ENCODE measurements at regions not wholly inside any gene's neighbourhood (a gene's known extent, or its start where the extent isn't known, plus 50 kb on each side); places are given as distances from the start of the nearest gene placed in this dataset.

DNA sequence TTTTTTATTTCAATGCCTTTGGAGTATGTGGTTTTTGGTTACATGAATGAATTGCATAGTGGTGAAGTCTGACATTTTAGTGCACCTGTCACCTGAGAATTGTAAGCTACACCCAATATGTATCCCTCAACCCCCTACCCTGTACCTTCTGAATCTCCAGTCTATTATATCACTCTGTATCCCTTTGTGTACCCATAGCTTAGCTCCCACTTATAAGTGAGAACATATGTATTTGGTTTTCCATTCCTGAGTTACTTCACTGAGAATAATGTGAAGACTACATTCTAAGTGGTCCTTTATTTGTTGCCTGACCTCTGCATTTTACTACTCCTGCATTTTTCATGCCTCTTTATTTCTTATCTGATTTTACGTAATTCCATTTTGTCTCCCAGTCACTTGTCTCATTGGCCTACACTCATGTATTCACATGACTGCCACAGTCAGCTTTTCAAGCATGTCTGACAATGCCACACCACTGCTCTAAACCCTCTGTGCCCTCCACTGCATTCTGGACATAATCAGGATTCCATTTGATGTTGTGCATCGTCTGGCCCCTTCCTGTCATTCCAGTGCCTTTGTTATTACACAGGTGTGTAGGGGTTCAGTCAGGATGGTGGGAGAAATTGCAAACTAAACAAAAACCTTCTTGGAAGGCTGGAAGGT, 1325.5 kb downstream of the XPNPEP1 start:
- Histone ChIP-seq H3K9me3 (ENCODE audit: control insufficient read depth, insufficient read depth, low read depth, low read length) (no peaks in the 10 kb centered on the region), H3K4me1 (ENCODE audit: control insufficient read depth, insufficient read depth, low read length) (no peaks in the 10 kb centered on the region), H3K27ac (ENCODE audit: extremely low read depth, low read depth, low read length) (no peak overlapping the region), H3K4me3 (ENCODE audit: low read depth, low read length) (no peak overlapping the region), H3K36me3 (ENCODE audit: control insufficient read depth in 2 of 2, insufficient read depth in 1 of 2, low read length in 2 of 2) (no peaks in the 10 kb centered on the region)
- no peak for TF ChIP-seq ZNF521 (tag by site-specific recombination; IDR thresholded peaks at IDR 0.05)
- TF ChIP-seq, protein P1, sequence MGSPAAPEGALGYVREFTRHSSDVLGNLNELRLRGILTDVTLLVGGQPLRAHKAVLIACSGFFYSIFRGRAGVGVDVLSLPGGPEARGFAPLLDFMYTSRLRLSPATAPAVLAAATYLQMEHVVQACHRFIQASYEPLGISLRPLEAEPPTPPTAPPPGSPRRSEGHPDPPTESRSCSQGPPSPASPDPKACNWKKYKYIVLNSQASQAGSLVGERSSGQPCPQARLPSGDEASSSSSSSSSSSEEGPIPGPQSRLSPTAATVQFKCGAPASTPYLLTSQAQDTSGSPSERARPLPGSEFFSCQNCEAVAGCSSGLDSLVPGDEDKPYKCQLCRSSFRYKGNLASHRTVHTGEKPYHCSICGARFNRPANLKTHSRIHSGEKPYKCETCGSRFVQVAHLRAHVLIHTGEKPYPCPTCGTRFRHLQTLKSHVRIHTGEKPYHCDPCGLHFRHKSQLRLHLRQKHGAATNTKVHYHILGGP (tag by site-specific recombination; IDR thresholded peaks at IDR 0.05): no peak
- no peak for TF ChIP-seq ZNF529 (tag by site-specific recombination; IDR thresholded peaks at IDR 0.05; ENCODE audit: insufficient replicate concordance)
- TF ChIP-seq, protein P2, sequence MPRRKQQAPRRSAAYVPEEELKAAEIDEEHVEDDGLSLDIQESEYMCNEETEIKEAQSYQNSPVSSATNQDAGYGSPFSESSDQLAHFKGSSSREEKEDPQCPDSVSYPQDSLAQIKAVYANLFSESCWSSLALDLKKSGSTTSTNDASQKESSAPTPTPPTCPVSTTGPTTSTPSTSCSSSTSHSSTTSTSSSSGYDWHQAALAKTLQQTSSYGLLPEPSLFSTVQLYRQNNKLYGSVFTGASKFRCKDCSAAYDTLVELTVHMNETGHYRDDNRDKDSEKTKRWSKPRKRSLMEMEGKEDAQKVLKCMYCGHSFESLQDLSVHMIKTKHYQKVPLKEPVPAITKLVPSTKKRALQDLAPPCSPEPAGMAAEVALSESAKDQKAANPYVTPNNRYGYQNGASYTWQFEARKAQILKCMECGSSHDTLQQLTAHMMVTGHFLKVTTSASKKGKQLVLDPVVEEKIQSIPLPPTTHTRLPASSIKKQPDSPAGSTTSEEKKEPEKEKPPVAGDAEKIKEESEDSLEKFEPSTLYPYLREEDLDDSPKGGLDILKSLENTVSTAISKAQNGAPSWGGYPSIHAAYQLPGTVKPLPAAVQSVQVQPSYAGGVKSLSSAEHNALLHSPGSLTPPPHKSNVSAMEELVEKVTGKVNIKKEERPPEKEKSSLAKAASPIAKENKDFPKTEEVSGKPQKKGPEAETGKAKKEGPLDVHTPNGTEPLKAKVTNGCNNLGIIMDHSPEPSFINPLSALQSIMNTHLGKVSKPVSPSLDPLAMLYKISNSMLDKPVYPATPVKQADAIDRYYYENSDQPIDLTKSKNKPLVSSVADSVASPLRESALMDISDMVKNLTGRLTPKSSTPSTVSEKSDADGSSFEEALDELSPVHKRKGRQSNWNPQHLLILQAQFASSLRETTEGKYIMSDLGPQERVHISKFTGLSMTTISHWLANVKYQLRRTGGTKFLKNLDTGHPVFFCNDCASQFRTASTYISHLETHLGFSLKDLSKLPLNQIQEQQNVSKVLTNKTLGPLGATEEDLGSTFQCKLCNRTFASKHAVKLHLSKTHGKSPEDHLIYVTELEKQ (tag by site-specific recombination; IDR thresholded peaks at IDR 0.05; ENCODE audit: borderline replicate concordance): no peak
- TF ChIP-seq ZNF596 (tag by site-specific recombination; IDR thresholded peaks at IDR 0.05): no peak
- no peak for TF ChIP-seq ZNF610 (tag by site-specific recombination; IDR thresholded peaks at IDR 0.05; ENCODE audit: borderline replicate concordance)
- TF ChIP-seq SP7 (tag by site-specific recombination; IDR thresholded peaks at IDR 0.05): no peak
- TF ChIP-seq ZNF211 (tag by site-specific recombination; IDR thresholded peaks at IDR 0.05; ENCODE audit: low read depth): no peak
- TF ChIP-seq ZBTB48 (tag by site-specific recombination; IDR thresholded peaks at IDR 0.05): no peak
- TF ChIP-seq TCF7L2 (IDR thresholded peaks at IDR 0.05; ENCODE audit: borderline replicate concordance, low read depth, low read length): no peak
- TF ChIP-seq TRIM28 (IDR thresholded peaks at IDR 0.05; ENCODE audit: borderline replicate concordance, low read length): no peak
- POLR2A ChIA-PET: no interaction called here
- CTCF ChIA-PET: interaction anchor here (0.6 kb wide), 2 partner anchors 11 to 102 kb away, joined by 3 read pairs; no protein-coding TSS in a partner anchor

DNA sequence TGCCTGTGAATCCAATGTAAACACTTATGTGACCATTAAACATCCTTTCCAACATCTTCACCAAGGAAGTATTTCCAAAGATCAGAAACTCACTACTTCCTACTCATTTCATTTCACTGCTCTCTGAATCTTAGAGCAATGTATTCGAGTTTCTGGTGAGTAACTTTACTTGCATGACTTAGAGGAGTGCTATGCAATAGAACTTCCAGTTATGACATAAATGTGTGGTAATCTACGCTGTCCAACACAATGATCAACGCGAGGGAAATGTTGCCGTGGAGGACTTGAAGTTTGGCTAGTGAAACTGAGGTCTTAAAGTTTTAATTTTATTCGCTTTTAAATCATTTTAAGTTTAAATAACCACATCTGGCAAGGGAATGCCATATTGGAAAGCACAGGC, 1326.3 kb downstream of the XPNPEP1 start:
- ChIA-PET POLR2A (no interaction called here), CTCF (no interaction called here)
- Histone ChIP-seq H3K36me3 (ENCODE audit: control insufficient read depth in 2 of 2, insufficient read depth in 1 of 2, low read length in 2 of 2) (no peaks in the 10 kb centered on the region), H3K27ac (ENCODE audit: extremely low read depth, low read depth, low read length) (no peak overlapping the region), H3K4me1 (ENCODE audit: control insufficient read depth, insufficient read depth, low read length) (no peaks in the 10 kb centered on the region), H3K9me3 (ENCODE audit: control insufficient read depth, insufficient read depth, low read depth, low read length) (no peaks in the 10 kb centered on the region), H3K4me3 (ENCODE audit: low read depth, low read length) (no peak overlapping the region)
- TF ChIP-seq ZNF626 (tag by site-specific recombination; IDR thresholded peaks at IDR 0.05): no peak
- TF ChIP-seq ZNF350 (tag by site-specific recombination; IDR thresholded peaks at IDR 0.05): no peak
- no peak for TF ChIP-seq ZNF558 (tag by site-specific recombination; IDR thresholded peaks at IDR 0.05)

DNA sequence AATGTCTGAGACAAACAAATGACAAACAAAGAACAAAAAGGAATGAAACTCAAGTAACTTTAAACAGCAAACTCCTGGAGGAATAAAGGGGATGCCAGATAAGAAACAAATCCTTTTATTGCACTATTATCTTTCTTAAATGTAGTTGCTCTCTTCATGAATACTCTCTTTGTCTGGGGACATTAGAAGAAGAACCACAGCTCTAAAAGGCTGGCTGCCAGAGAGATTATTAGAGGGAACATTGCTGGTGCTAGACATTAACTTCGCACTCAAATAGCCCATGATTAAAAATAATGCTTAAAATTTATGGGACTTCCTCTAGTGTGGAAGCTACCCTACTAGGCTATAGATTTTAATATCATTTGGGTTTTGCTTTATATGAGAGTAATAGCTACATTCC, 1330.4 kb downstream of the XPNPEP1 start:
- H3K27ac ChIP-seq (ENCODE audit: extremely low read depth, low read depth, low read length): no peak overlapping the region
- no peaks in the 10 kb centered on the region for H3K4me1 ChIP-seq (ENCODE audit: control insufficient read depth, insufficient read depth, low read length)
- H3K9me3 ChIP-seq (ENCODE audit: control insufficient read depth, insufficient read depth, low read depth, low read length): no peaks in the 10 kb centered on the region
- CTCF ChIA-PET: interaction anchor here (0.6 kb wide), 1 partner anchor 1423 kb away, joined by 4 read pairs; no protein-coding TSS in a partner anchor
- H3K36me3 ChIP-seq (ENCODE audit: control insufficient read depth in 2 of 2, insufficient read depth in 1 of 2, low read length in 2 of 2): no peaks in the 10 kb centered on the region
- no peak overlapping the region for H3K4me3 ChIP-seq (ENCODE audit: low read depth, low read length)
- POLR2A ChIA-PET: no interaction called here
- no peak for TF ChIP-seq ZNF76 (tag by site-specific recombination; IDR thresholded peaks at IDR 0.05; ENCODE audit: borderline replicate concordance, low read depth)
- no peak for TF ChIP-seq ZBTB48 (tag by site-specific recombination; IDR thresholded peaks at IDR 0.05)
- TF ChIP-seq ZSCAN30 (tag by site-specific recombination; IDR thresholded peaks at IDR 0.05): no peak
- TF ChIP-seq ZNF214 (tag by site-specific recombination; IDR thresholded peaks at IDR 0.05; ENCODE audit: borderline replicate concordance): no peak
- no peak for TF ChIP-seq ZNF521 (tag by site-specific recombination; IDR thresholded peaks at IDR 0.05)
- TF ChIP-seq ZNF501 (tag by site-specific recombination; IDR thresholded peaks at IDR 0.05): no peak
- TF ChIP-seq MYNN (tag by site-specific recombination; IDR thresholded peaks at IDR 0.05; ENCODE audit: borderline replicate concordance): no peak
- no peak for TF ChIP-seq ZFHX2 (tag by site-specific recombination; conservative IDR thresholded peaks at IDR 0.05)
- TF ChIP-seq GLIS2 (tag by site-specific recombination; IDR thresholded peaks at IDR 0.05): no peak
- no peak for TF ChIP-seq ZNF585B (tag by site-specific recombination; IDR thresholded peaks at IDR 0.05)
- TF ChIP-seq ZNF266 (tag by site-specific recombination; IDR thresholded peaks at IDR 0.05; ENCODE audit: low read depth): no peak
- TF ChIP-seq, protein P3, sequence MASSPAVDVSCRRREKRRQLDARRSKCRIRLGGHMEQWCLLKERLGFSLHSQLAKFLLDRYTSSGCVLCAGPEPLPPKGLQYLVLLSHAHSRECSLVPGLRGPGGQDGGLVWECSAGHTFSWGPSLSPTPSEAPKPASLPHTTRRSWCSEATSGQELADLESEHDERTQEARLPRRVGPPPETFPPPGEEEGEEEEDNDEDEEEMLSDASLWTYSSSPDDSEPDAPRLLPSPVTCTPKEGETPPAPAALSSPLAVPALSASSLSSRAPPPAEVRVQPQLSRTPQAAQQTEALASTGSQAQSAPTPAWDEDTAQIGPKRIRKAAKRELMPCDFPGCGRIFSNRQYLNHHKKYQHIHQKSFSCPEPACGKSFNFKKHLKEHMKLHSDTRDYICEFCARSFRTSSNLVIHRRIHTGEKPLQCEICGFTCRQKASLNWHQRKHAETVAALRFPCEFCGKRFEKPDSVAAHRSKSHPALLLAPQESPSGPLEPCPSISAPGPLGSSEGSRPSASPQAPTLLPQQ (tag by site-specific recombination; IDR thresholded peaks at IDR 0.05): no peak
- no peak for TF ChIP-seq ZNF19 (tag by site-specific recombination; IDR thresholded peaks at IDR 0.05; ENCODE audit: low read depth)
